ENCODE measurements at regions not wholly inside any gene's neighbourhood (a gene's known extent, or its start where the extent isn't known, plus 50 kb on each side); places are given as distances from the start of the nearest gene placed in this dataset.
A peak's percentile ranks its signal among the peaks of the same experiment; 100 is the strongest.

DNA sequence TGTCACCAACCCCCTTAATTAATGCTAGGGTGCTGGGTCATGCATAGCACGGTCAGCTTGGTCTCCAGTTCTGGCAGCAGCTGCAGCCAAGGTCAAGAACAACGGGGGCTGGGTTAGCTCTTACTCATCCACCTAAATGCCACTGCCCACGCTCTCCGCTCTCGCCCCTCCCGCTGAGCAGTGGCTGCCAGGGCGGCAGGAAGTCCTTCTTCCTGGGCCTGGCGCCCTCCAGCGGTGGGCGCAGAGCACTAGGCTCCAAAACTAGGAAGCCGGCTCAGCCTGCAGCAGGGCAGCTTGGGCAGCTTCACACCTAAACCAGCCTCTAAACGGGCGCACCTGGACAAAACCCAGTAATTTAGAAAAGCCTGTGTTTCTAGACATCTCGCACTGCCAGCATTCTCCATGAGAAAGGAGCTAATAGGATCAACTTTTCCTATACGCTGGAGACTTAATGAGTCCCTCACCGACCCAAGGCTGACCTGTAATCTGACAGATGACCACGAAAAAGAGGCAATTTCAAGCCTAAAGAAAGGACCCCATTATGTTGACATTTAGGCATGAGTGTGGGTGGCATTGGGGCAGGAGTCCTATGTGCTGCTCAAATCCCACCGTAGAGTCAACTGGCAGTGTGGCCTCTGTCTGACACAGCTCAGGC lies 78.4 kb upstream of the LRRN2 start:
- TF ChIP-seq, protein P1, sequence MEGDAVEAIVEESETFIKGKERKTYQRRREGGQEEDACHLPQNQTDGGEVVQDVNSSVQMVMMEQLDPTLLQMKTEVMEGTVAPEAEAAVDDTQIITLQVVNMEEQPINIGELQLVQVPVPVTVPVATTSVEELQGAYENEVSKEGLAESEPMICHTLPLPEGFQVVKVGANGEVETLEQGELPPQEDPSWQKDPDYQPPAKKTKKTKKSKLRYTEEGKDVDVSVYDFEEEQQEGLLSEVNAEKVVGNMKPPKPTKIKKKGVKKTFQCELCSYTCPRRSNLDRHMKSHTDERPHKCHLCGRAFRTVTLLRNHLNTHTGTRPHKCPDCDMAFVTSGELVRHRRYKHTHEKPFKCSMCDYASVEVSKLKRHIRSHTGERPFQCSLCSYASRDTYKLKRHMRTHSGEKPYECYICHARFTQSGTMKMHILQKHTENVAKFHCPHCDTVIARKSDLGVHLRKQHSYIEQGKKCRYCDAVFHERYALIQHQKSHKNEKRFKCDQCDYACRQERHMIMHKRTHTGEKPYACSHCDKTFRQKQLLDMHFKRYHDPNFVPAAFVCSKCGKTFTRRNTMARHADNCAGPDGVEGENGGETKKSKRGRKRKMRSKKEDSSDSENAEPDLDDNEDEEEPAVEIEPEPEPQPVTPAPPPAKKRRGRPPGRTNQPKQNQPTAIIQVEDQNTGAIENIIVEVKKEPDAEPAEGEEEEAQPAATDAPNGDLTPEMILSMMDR (IDR thresholded peaks at IDR 0.05; ENCODE audit: unreplicated experiment): peak; percentile 67
- Mint-ChIP-seq H3K4me1 (peaks cover 4% of the 10 kb centered on the region), H3K36me3 (no peaks in the 10 kb centered on the region), H3K9me3 (peaks cover 13% of the 10 kb centered on the region), H3K27me3 (ENCODE audit: low read depth) (peaks cover 58% of the 10 kb centered on the region), H3K27ac (no peak overlapping the region), H3K4me3 (no peak overlapping the region)
- DNase-seq (ENCODE audit: low spot score in 2 of 2, unreplicated experiment in 2 of 2): peak; percentile 46 to 74

DNA sequence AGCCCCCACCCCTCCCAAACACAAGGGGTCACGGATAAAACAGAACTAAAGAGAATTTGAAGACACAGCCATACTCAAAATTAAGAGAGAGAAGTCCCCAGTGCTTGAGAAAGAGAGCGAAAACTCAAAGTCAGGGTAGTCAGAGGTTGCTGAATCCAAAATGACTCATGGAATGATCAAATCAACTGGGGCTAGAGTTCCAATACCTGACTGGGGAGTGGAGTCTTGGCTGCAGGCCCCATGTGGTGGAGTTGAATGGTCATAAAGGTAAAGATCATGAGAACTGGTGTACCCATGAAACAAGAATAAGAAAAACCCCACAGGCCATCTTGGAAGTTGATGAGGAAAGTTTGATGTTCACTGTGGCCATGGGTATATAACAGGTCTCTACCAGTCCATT lies 84.5 kb upstream of the LRRN2 start:
- no peaks in the 10 kb centered on the region for H3K36me3 Mint-ChIP-seq
- H3K4me1 Mint-ChIP-seq: no peaks in the 10 kb centered on the region
- H3K27ac Mint-ChIP-seq: no peak overlapping the region
- H3K27me3 Mint-ChIP-seq (ENCODE audit: low read depth): peaks cover 89% of the 10 kb centered on the region
- TF ChIP-seq, protein P1 (IDR thresholded peaks at IDR 0.05; ENCODE audit: unreplicated experiment): no peak
- DNase-seq (ENCODE audit: low spot score in 2 of 2, unreplicated experiment in 2 of 2): no peak
- H3K4me3 Mint-ChIP-seq: no peak overlapping the region
- H3K9me3 Mint-ChIP-seq: no peaks in the 10 kb centered on the region

DNA sequence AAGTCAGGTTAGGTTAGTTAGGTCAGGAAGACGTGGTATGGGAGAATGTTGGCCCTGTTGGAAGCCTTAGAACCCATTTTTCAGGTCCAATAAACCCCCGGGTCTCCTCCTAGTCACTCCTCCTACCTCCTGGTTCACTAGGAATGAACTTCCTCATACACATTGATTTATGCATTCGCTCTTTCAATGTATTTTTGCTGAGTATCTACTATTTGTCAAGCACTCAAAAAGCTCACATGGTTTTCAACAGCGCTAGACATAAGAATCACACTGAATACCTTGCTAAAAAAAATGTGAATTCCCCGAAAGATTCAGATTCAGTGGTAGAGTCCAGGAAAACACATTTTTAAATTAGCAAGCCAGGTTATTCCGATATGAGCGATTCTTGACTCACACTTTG lies 85.8 kb upstream of the LRRN2 start:
- Mint-ChIP-seq H3K9me3 (no peaks in the 10 kb centered on the region), H3K36me3 (no peaks in the 10 kb centered on the region), H3K4me1 (no peaks in the 10 kb centered on the region), H3K27me3 (ENCODE audit: low read depth) (peaks cover 85% of the 10 kb centered on the region), H3K27ac (no peak overlapping the region), H3K4me3 (no peak overlapping the region)
- no peak for DNase-seq (ENCODE audit: low spot score in 2 of 2, unreplicated experiment in 2 of 2)
- TF ChIP-seq, protein P1 (IDR thresholded peaks at IDR 0.05; ENCODE audit: unreplicated experiment): no peak

GRCh38 chr1:204773246-204773645 lies 87.7 kb upstream of the LRRN2 start:
- H3K27me3 Mint-ChIP-seq (ENCODE audit: low read depth): peaks cover 69% of the 10 kb centered on the region
- TF ChIP-seq, protein P1 (IDR thresholded peaks at IDR 0.05; ENCODE audit: unreplicated experiment): no peak
- no peak overlapping the region for H3K27ac Mint-ChIP-seq
- H3K4me3 Mint-ChIP-seq: no peak overlapping the region
- no peaks in the 10 kb centered on the region for H3K4me1 Mint-ChIP-seq
- H3K9me3 Mint-ChIP-seq: no peaks in the 10 kb centered on the region
- H3K36me3 Mint-ChIP-seq: no peaks in the 10 kb centered on the region
- DNase-seq (ENCODE audit: low spot score in 2 of 2, unreplicated experiment in 2 of 2): no peak

DNA sequence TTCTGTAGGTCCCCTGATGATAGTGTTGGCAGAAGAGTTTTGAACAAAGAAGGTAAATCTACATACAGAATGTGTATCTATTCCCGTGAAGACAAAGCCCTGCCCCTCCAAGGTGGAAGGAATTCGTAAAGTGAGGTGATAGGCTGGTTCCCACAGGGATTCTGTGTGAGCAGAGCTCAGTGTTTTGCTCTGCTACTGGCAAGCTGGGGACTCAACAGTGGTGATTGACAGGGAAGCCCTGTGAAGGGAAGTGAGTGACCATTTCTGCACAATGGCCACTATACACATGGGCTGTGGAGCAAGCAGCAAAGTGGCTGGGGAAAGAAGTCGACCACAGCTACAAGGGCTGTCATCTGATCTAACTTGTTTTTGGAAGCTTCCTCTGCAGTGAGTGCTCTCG lies 90.0 kb upstream of the LRRN2 start:
- Mint-ChIP-seq H3K27me3 (ENCODE audit: low read depth) (peaks cover 58% of the 10 kb centered on the region), H3K9me3 (no peaks in the 10 kb centered on the region), H3K27ac (no peak overlapping the region), H3K4me3 (no peak overlapping the region), H3K36me3 (no peaks in the 10 kb centered on the region), H3K4me1 (no peaks in the 10 kb centered on the region)
- no peak for DNase-seq (ENCODE audit: low spot score in 2 of 2, unreplicated experiment in 2 of 2)
- TF ChIP-seq, protein P1 (IDR thresholded peaks at IDR 0.05; ENCODE audit: unreplicated experiment): no peak

DNA sequence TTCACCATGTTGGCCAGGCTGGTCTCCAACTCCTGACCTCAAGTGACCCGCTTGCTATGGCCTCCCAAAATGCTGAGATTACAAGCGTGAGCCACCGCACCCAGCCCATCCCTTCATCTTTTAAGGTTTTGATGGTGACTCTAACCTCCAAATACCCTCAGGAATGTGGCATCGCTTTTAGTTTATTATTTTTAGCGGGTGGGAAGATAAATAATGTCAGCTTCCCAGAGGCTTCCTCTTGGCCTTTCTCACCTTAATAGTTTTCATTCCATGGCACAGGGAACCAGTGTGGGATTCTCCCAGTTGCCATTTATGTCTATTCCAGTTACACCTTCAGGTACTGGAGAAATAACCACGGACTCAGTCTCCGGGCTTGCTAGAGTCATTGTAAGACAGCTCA lies 92.1 kb upstream of the LRRN2 start:
- TF ChIP-seq, protein P1 (IDR thresholded peaks at IDR 0.05; ENCODE audit: unreplicated experiment): no peak
- Mint-ChIP-seq H3K27me3 (ENCODE audit: low read depth) (peaks cover 60% of the 10 kb centered on the region), H3K4me3 (no peak overlapping the region), H3K27ac (no peak overlapping the region), H3K4me1 (no peaks in the 10 kb centered on the region), H3K36me3 (no peaks in the 10 kb centered on the region), H3K9me3 (no peaks in the 10 kb centered on the region)
- DNase-seq (ENCODE audit: low spot score in 2 of 2, unreplicated experiment in 2 of 2): no peak
